ENCODE measurements at regions not wholly inside any gene's neighbourhood (a gene's known extent, or its start where the extent isn't known, plus 50 kb on each side); places are given as distances from the start of the nearest gene placed in this dataset.

GRCh38 chr2:150976604-150977003 is 285.1 kb downstream of the RBM43 start:
- no peak overlapping the region for H2BK120ac ChIP-seq (ENCODE audit: low read depth, low read length, poor library complexity, severe bottlenecking)
- no peak overlapping the region for H3K9ac ChIP-seq (ENCODE audit: extremely low read depth, insufficient read length, low read length)
- no peak overlapping the region for H2BK5ac ChIP-seq (ENCODE audit: insufficient read length, low read length)
- no peak overlapping the region for H3K14ac ChIP-seq (ENCODE audit: insufficient read depth, low read length)
- no peak overlapping the region for H3K4me2 ChIP-seq (ENCODE audit: insufficient read depth, insufficient read length, low read length)
- DNase-seq: no peak
- H2BK12ac ChIP-seq (ENCODE audit: insufficient read length, low read depth, low read length): no peak overlapping the region
- no peak overlapping the region for H3K4ac ChIP-seq (ENCODE audit: low read depth, low read length)
- no peak overlapping the region for H3K18ac ChIP-seq (ENCODE audit: insufficient read length, low read depth, low read length)
- H3K4me3 Mint-ChIP-seq: no peak overlapping the region
- H3K56ac ChIP-seq (ENCODE audit: insufficient read length, low read depth, low read length): no peak overlapping the region
- H4K8ac ChIP-seq (replicated peaks; ENCODE audit: insufficient read length, low read depth, low read length): no peak overlapping the region
- H3K23ac ChIP-seq (ENCODE audit: insufficient read length, low read depth, low read length): no peak overlapping the region
- H2BK15ac ChIP-seq (ENCODE audit: low read depth, low read length): no peak overlapping the region
- no peaks in the 10 kb centered on the region for H3K79me1 ChIP-seq (ENCODE audit: insufficient read depth, low read depth, low read length, poor library complexity, severe bottlenecking)
- H3K23me2 ChIP-seq (ENCODE audit: insufficient read length, low read depth, low read length, poor library complexity, severe bottlenecking): no peaks in the 10 kb centered on the region
- H3K27ac ChIP-seq (ENCODE audit: insufficient read length, low read depth, low read length): no peak overlapping the region
- peaks cover 3% of the 10 kb centered on the region; the same call in 1 of the 2 replicates for H3K4me1 ChIP-seq (ENCODE audit: insufficient read depth, low read length)
- H3K27me3 Mint-ChIP-seq (ENCODE audit: low read depth): no peaks in the 10 kb centered on the region
- H3K9me3 ChIP-seq (ENCODE audit: control insufficient read depth, low read depth, low read length): no peaks in the 10 kb centered on the region
- no peaks in the 10 kb centered on the region for H3K27me3 ChIP-seq (ENCODE audit: insufficient read depth, low read length)
- H3K4me1 Mint-ChIP-seq: peaks cover 6% of the 10 kb centered on the region in 2 experiments
- H3K27ac Mint-ChIP-seq: no peak overlapping the region
- no peaks in the 10 kb centered on the region for H3K79me2 ChIP-seq (ENCODE audit: insufficient read depth, low read length)
- no peak for TF ChIP-seq CTCF (conservative IDR thresholded peaks at IDR 0.05)
- no peak overlapping the region for H2AK5ac ChIP-seq (ENCODE audit: insufficient read length, low read length)
- no peak overlapping the region for H4K5ac ChIP-seq (ENCODE audit: insufficient read length, low read depth, low read length)
- no peaks in the 10 kb centered on the region; a peak in 1 of 7 replicates for H3K36me3 Mint-ChIP-seq (ENCODE audit: insufficient read depth in 1 of 3, low read depth in 3 of 3)
- no peak overlapping the region for H2BK20ac ChIP-seq (ENCODE audit: low read depth, low read length, poor library complexity, severe bottlenecking)
- H3T11ph ChIP-seq (ENCODE audit: low read length): no peak overlapping the region
- H4K20me1 ChIP-seq (ENCODE audit: control insufficient read depth, insufficient read depth, insufficient read length): no peaks in the 10 kb centered on the region
- no peaks in the 10 kb centered on the region for H3K9me3 Mint-ChIP-seq
- no peak overlapping the region for H4K91ac ChIP-seq (ENCODE audit: insufficient read length, low read depth, low read length)
- H2AFZ ChIP-seq (ENCODE audit: low read length): no peak overlapping the region

Measured in H9 (cell line).